ENCODE measurements at regions not wholly inside any gene's neighbourhood (a gene's known extent, or its start where the extent isn't known, plus 50 kb on each side); places are given as distances from the start of the nearest gene placed in this dataset.

DNA sequence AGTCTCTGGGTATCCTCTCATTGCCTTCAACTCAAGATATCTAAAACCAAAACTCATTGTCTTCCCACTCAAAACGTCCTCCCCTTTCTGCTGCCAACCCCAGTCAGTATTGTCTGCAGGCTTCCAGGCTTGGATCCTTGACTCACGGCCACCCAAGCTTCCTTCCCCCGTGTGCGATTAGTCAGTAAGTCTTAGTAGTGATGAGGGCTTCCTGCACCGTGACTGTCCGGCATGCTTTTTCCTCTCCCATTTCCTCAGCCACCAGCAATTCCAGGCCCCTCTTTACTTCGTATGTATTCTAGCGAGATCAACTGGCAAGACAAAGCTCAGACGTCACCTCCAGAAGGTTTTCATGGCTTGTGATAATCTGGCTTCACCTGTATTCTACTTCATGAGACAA, 88.6 kb upstream of the DUSP22 start:
- BruUV-seq (replicated peaks): no TSS peak

DNA sequence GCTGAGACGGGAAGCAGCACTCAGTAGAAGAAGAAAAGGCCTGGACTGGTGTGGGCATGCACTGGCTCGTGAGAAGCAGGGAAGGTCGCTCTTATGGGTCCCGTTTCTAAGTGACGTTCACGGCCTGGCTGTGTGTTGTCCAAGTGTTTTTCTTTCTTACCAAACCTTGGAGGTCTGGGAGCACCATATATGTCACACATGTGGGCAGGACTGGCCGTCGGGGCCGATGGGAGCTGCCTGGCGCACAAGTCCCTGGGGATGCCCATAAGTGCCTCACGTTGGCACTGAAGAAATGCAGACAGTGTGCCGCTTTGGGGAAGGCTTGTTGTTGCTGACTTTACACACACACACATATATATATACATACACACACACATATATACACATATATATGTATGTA, 86.0 kb upstream of the DUSP22 start:
- no TSS peak for BruUV-seq (replicated peaks)
- no peak overlapping the region for H2AFZ ChIP-seq (ENCODE audit: low read length)
- no peak overlapping the region for H3K4me3 ChIP-seq (ENCODE audit: low read depth, low read length, poor library complexity, severe bottlenecking)
- CTCF ChIA-PET (ENCODE audit: unreplicated experiment): interaction anchor here (0.9 kb wide), 1 partner anchor 13 kb away, joined by 3 read pairs; no protein-coding TSS in a partner anchor
- no peaks in the 10 kb centered on the region for H3K79me2 ChIP-seq (ENCODE audit: insufficient read depth, low read depth, low read length)
- H3K4me1 ChIP-seq (ENCODE audit: insufficient read depth, low read length, poor library complexity, severe bottlenecking): peaks cover 10% of the 10 kb centered on the region
- no peaks in the 10 kb centered on the region for H3K9me2 ChIP-seq (ENCODE audit: insufficient read depth, low read length)
- H3K36me3 ChIP-seq (ENCODE audit: insufficient read depth, low read length): no peaks in the 10 kb centered on the region
- no peak overlapping the region for H3K4me2 ChIP-seq (ENCODE audit: low read length)
- no peak for DNase-seq (ENCODE audit: low spot score)
- H4K20me1 ChIP-seq (ENCODE audit: insufficient read depth, low read length): no peaks in the 10 kb centered on the region
- intact Hi-C loops (cut with micrococcal nuclease; ENCODE audit: unreplicated experiment): no loop called here
- no peak for TF ChIP-seq EZH2phosphoT487 (IDR thresholded peaks at IDR 0.05; ENCODE audit: borderline replicate concordance, low read depth, low read length)
- TF ChIP-seq, protein P1, sequence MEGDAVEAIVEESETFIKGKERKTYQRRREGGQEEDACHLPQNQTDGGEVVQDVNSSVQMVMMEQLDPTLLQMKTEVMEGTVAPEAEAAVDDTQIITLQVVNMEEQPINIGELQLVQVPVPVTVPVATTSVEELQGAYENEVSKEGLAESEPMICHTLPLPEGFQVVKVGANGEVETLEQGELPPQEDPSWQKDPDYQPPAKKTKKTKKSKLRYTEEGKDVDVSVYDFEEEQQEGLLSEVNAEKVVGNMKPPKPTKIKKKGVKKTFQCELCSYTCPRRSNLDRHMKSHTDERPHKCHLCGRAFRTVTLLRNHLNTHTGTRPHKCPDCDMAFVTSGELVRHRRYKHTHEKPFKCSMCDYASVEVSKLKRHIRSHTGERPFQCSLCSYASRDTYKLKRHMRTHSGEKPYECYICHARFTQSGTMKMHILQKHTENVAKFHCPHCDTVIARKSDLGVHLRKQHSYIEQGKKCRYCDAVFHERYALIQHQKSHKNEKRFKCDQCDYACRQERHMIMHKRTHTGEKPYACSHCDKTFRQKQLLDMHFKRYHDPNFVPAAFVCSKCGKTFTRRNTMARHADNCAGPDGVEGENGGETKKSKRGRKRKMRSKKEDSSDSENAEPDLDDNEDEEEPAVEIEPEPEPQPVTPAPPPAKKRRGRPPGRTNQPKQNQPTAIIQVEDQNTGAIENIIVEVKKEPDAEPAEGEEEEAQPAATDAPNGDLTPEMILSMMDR (conservative IDR thresholded peaks at IDR 0.05; ENCODE audit: low read length): no peak
- POLR2A ChIA-PET: interaction anchor here (1.1 kb wide), 1 partner anchor 24 kb away, joined by 4 read pairs; no protein-coding TSS in a partner anchor
- no peak overlapping the region for H3K27ac ChIP-seq (ENCODE audit: low read depth, low read length, poor library complexity, severe bottlenecking)
- no peaks in the 10 kb centered on the region for H3K9me3 ChIP-seq (ENCODE audit: low read length)

More for the DNA sequence above, 88.6 kb upstream of the DUSP22 start:
- H4K20me1 ChIP-seq (ENCODE audit: insufficient read depth, low read length): no peaks in the 10 kb centered on the region
- H3K4me2 ChIP-seq (ENCODE audit: low read length): no peak overlapping the region
- H3K4me1 ChIP-seq (ENCODE audit: insufficient read depth, low read length, poor library complexity, severe bottlenecking): peaks cover 2% of the 10 kb centered on the region
- TF ChIP-seq, protein P1 (conservative IDR thresholded peaks at IDR 0.05; ENCODE audit: low read length): no peak
- no peak for TF ChIP-seq EZH2phosphoT487 (IDR thresholded peaks at IDR 0.05; ENCODE audit: borderline replicate concordance, low read depth, low read length)
- H2AFZ ChIP-seq (ENCODE audit: low read length): no peak overlapping the region
- intact Hi-C loops (cut with micrococcal nuclease; ENCODE audit: unreplicated experiment): no loop called here
- H3K79me2 ChIP-seq (ENCODE audit: insufficient read depth, low read depth, low read length): no peaks in the 10 kb centered on the region
- no peak for DNase-seq (ENCODE audit: low spot score)
- no peak overlapping the region for H3K4me3 ChIP-seq (ENCODE audit: low read depth, low read length, poor library complexity, severe bottlenecking)
- POLR2A ChIA-PET: interaction anchor here (1.0 kb wide), 1 partner anchor 120 kb away, joined by 3 read pairs; no protein-coding TSS in a partner anchor
- CTCF ChIA-PET (ENCODE audit: unreplicated experiment): no interaction called here
- no peaks in the 10 kb centered on the region for H3K9me3 ChIP-seq (ENCODE audit: low read length)
- no peaks in the 10 kb centered on the region for H3K36me3 ChIP-seq (ENCODE audit: insufficient read depth, low read length)
- no peaks in the 10 kb centered on the region for H3K9me2 ChIP-seq (ENCODE audit: insufficient read depth, low read length)
- H3K27ac ChIP-seq (ENCODE audit: low read depth, low read length, poor library complexity, severe bottlenecking): no peak overlapping the region

DNA sequence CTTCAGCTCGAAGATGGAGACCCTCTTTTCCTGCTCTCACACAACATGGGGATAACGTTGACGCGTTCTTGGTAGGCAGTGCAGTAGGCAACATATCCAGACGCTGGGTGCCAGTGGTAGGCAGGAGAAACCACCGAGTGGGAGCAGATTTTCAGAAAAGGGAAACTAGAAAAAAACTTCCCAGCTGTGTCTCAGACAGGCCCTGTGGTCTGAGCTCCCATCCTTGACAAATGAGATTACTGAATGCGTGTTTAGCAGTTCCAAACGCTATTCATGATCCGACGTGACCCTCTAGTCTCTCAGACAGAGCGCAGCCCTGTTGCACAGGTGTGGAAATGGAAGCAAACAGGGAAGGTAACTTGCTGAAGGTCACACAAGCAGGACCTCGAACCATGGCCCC, 83.9 kb upstream of the DUSP22 start:
- Histone ChIP-seq H3K36me3 (ENCODE audit: insufficient read depth, low read length) (no peaks in the 10 kb centered on the region), H3K4me3 (ENCODE audit: low read depth, low read length, poor library complexity, severe bottlenecking) (no peak overlapping the region), H4K20me1 (ENCODE audit: insufficient read depth, low read length) (no peaks in the 10 kb centered on the region), H3K9me3 (ENCODE audit: low read length) (0 out of 2 replicates have a peak, but pooled peaks cover 2% of the 10 kb centered on the region), H3K9me2 (ENCODE audit: insufficient read depth, low read length) (no peaks in the 10 kb centered on the region), H2AFZ (ENCODE audit: low read length) (peak overlapping the region; percentile 2; the same call in 1 of the 2 replicates), H3K4me1 (ENCODE audit: insufficient read depth, low read length, poor library complexity, severe bottlenecking) (peaks cover 10% of the 10 kb centered on the region), H3K27ac (ENCODE audit: low read depth, low read length, poor library complexity, severe bottlenecking) (no peak overlapping the region), H3K79me2 (ENCODE audit: insufficient read depth, low read depth, low read length) (no peaks in the 10 kb centered on the region), H3K4me2 (ENCODE audit: low read length) (no peak overlapping the region)
- no TSS peak for BruUV-seq (replicated peaks)
- no peak for DNase-seq (ENCODE audit: low spot score)
- TF ChIP-seq EZH2phosphoT487 (IDR thresholded peaks at IDR 0.05; ENCODE audit: borderline replicate concordance, low read depth, low read length): no peak
- TF ChIP-seq, protein P1 (conservative IDR thresholded peaks at IDR 0.05; ENCODE audit: low read length): no peak
- CTCF ChIA-PET (ENCODE audit: unreplicated experiment): no interaction called here
- intact Hi-C loops (cut with micrococcal nuclease; ENCODE audit: unreplicated experiment): no loop called here
- POLR2A ChIA-PET: interaction anchor here (1.3 kb wide), 1 partner anchor 11 kb away, joined by 3 read pairs; no protein-coding TSS in a partner anchor
